Osteoblast (primary cell): ENCODE measurements at regions not wholly inside any gene's neighbourhood (a gene's known extent, or its start where the extent isn't known, plus 50 kb on each side); places are given as distances from the start of the nearest gene placed in this dataset.
"Not testable (repeated sequence)": the region's sequence is repeated elsewhere in the genome, so short reads cannot be mapped to it uniquely, and the experiment has no call there.

ENCODE experiments used
- DNase-seq: peaks from one replicate; pipeline ENCODE4 v3.0.0; 2011; ENCODE audit warnings: low spot score, mixed read lengths; ENCODE audit not compliant: insufficient read length; ENCODE audit errors: missing footprints
- H2AFZ ChIP-seq: 2 replicates; pipeline ENCODE4 v1.6.0; 2011; ENCODE audit warnings: mild to moderate bottlenecking, low read length
- H3K27ac ChIP-seq: 2 replicates; pipeline ENCODE4 v1.5.1; 2011; ENCODE audit warnings: mild to moderate bottlenecking, low read depth, low read length, moderate library complexity
- H3K27me3 ChIP-seq: 2 replicates; pipeline ENCODE4 v1.6.0; 2012; ENCODE audit warnings: mild to moderate bottlenecking, control low read depth, inconsistent platforms, low read length, moderate library complexity; ENCODE audit not compliant: insufficient read depth
- H3K36me3 ChIP-seq: 2 replicates; pipeline ENCODE4 v1.5.1; 2011; ENCODE audit warnings: mild to moderate bottlenecking, low read length, control low read depth, moderate library complexity; ENCODE audit not compliant: insufficient read depth
- H3K4me1 ChIP-seq: 2 replicates; pipeline ENCODE4 v1.5.1; 2011; ENCODE audit warnings: mild to moderate bottlenecking, low read length, control low read depth, moderate library complexity; ENCODE audit not compliant: insufficient read depth
- H3K4me2 ChIP-seq: 2 replicates; pipeline ENCODE4 v1.6.0; 2011; ENCODE audit warnings: mild to moderate bottlenecking, low read length; ENCODE audit not compliant: insufficient read depth
- H3K4me3 ChIP-seq: fragments of 200-600 bp; sonication (generic); 3 replicates; pipeline ENCODE4 v1.5.1; 2012; ENCODE audit warnings: mild to moderate bottlenecking, low read length, inconsistent platforms; ENCODE audit not compliant: insufficient read depth
- H3K79me2 ChIP-seq: 2 replicates; pipeline ENCODE4 v1.6.0; 2012; ENCODE audit warnings: mild to moderate bottlenecking, low read length, control low read depth, inconsistent platforms; ENCODE audit not compliant: insufficient read depth
- H3K9me3 ChIP-seq: 2 replicates; pipeline ENCODE4 v1.5.1; 2011; ENCODE audit warnings: low read depth, low read length, control low read depth
- H4K20me1 ChIP-seq: 2 replicates; pipeline ENCODE4 v1.6.0; 2012; ENCODE audit warnings: mild to moderate bottlenecking, low read length, control low read depth; ENCODE audit not compliant: insufficient read depth
- CTCF ChIP-seq: IDR thresholded peaks from 2 replicates; pipeline ENCODE4 v1.5.1; 2011; ENCODE audit warnings: mild to moderate bottlenecking, low read depth, low read length, moderate library complexity; ENCODE audit errors: extremely low read depth

- Histone ChIP-seq H3K27ac (no peak overlapping the region), H3K27me3 (no peaks in the 10 kb centered on the region), H3K4me2 (no peak overlapping the region), H2AFZ (no peak overlapping the region), H3K79me2 (no peaks in the 10 kb centered on the region), H3K36me3 (no peaks in the 10 kb centered on the region), H3K9me3 (no peaks in the 10 kb centered on the region), H3K4me3 (no peak overlapping the region), H3K4me1 (no peaks in the 10 kb centered on the region), H4K20me1 (no peaks in the 10 kb centered on the region)
- TF ChIP-seq CTCF = peak; percentile 60
- no peak for DNase-seq
These were observed 53.9 kb upstream of the HEPH start for GRCh38 chrX:66110112-66110511.

GRCh38 chrX:66107860-66108259, 56.2 kb upstream of the HEPH start:
- H2AFZ ChIP-seq, DNase-seq, H4K20me1 ChIP-seq, H3K4me1 ChIP-seq, H3K79me2 ChIP-seq, H3K4me3 ChIP-seq, H3K27me3 ChIP-seq, H3K9me3 ChIP-seq, H3K27ac ChIP-seq, H3K36me3 ChIP-seq, H3K4me2 ChIP-seq: not testable (repeated sequence)

- not testable (repeated sequence) for H3K9me3 ChIP-seq, H3K4me3 ChIP-seq, DNase-seq, H3K27ac ChIP-seq, H3K4me1 ChIP-seq, H3K36me3 ChIP-seq, H3K79me2 ChIP-seq, H4K20me1 ChIP-seq, H2AFZ ChIP-seq, H3K27me3 ChIP-seq, H3K4me2 ChIP-seq
These were observed 61.6 kb upstream of the HEPH start for GRCh38 chrX:66102398-66102797.

- no peak for DNase-seq
- H3K4me2 ChIP-seq = no peak overlapping the region
- H3K27ac ChIP-seq = no peak overlapping the region
- TF ChIP-seq CTCF = no peak
- H3K4me3 ChIP-seq = no peak overlapping the region
- no peak overlapping the region for H2AFZ ChIP-seq
- H3K27me3 ChIP-seq = no peaks in the 10 kb centered on the region
- H3K79me2 ChIP-seq = no peaks in the 10 kb centered on the region
- no peaks in the 10 kb centered on the region for H3K36me3 ChIP-seq
- no peaks in the 10 kb centered on the region for H3K4me1 ChIP-seq
- no peaks in the 10 kb centered on the region for H4K20me1 ChIP-seq
- H3K9me3 ChIP-seq = no peaks in the 10 kb centered on the region
These were observed 58.3 kb upstream of the VSIG4 start for GRCh38 chrX:66098162-66098561.

GRCh38 chrX:66096987-66097386, 57.1 kb upstream of the VSIG4 start:
- not testable (repeated sequence) for H3K4me3 ChIP-seq, H3K36me3 ChIP-seq, H3K79me2 ChIP-seq, H3K4me2 ChIP-seq, H4K20me1 ChIP-seq, H3K27ac ChIP-seq, H3K27me3 ChIP-seq, H2AFZ ChIP-seq, DNase-seq, H3K9me3 ChIP-seq, H3K4me1 ChIP-seq

- H3K4me3 ChIP-seq, H3K36me3 ChIP-seq, H3K4me1 ChIP-seq, H4K20me1 ChIP-seq, H3K27me3 ChIP-seq, H2AFZ ChIP-seq, H3K9me3 ChIP-seq, H3K27ac ChIP-seq, H3K4me2 ChIP-seq, DNase-seq, H3K79me2 ChIP-seq: not testable (repeated sequence)
These were observed 50.1 kb upstream of the VSIG4 start for GRCh38 chrX:66090004-66090403.
